VCaP (cell line): ENCODE measurements at regions not wholly inside any gene's neighbourhood (a gene's known extent, or its start where the extent isn't known, plus 50 kb on each side); places are given as distances from the start of the nearest gene placed in this dataset.
"Not testable (repeated sequence)": the region's sequence is repeated elsewhere in the genome, so short reads cannot be mapped to it uniquely, and the experiment has no call there.

Source experiments
- H3K27ac ChIP-seq: fragments of 450-650 bp; 2 replicates; pipeline ENCODE4 v1.5.1; 2017
- CTCF ChIP-seq: fragments of 450-650 bp; conservative IDR thresholded peaks from 2 replicates; pipeline ENCODE4 v1.5.1; 2017; ENCODE audit warnings: mild to moderate bottlenecking, moderate library complexity

GRCh38 chr2:192615105-192615504 is 420.4 kb upstream of the TMEFF2 start:
- H3K27ac ChIP-seq = no peak overlapping the region
- no peak for TF ChIP-seq CTCF

- no peak for TF ChIP-seq CTCF
Observed at GRCh38 chr2:192604295-192604694, 409.6 kb upstream of the TMEFF2 start.

GRCh38 chr2:192598649-192599048 is 403.9 kb upstream of the TMEFF2 start:
- not testable (repeated sequence) for H3K27ac ChIP-seq

More at GRCh38 chr2:192604295-192604694, 409.6 kb upstream of the TMEFF2 start:
- H3K27ac ChIP-seq = no peak overlapping the region

GRCh38 chr2:192593561-192593960 is 398.8 kb upstream of the TMEFF2 start:
- H3K27ac ChIP-seq = no peak overlapping the region

GRCh38 chr2:192591617-192592016 is 396.9 kb upstream of the TMEFF2 start:
- TF ChIP-seq CTCF = no peak
- H3K27ac ChIP-seq = no peak overlapping the region

More at GRCh38 chr2:192593561-192593960, 398.8 kb upstream of the TMEFF2 start:
- TF ChIP-seq CTCF = no peak

GRCh38 chr2:192585418-192585817 is 390.7 kb upstream of the TMEFF2 start:
- TF ChIP-seq CTCF = no peak

GRCh38 chr2:192584976-192585375 is 390.2 kb upstream of the TMEFF2 start:
- no peak overlapping the region for H3K27ac ChIP-seq
- no peak for TF ChIP-seq CTCF

More at GRCh38 chr2:192585418-192585817, 390.7 kb upstream of the TMEFF2 start:
- H3K27ac ChIP-seq = no peak overlapping the region

GRCh38 chr2:192579965-192580700 is 385.4 kb upstream of the TMEFF2 start:
- no peak overlapping the region for H3K27ac ChIP-seq
- no peak for TF ChIP-seq CTCF
